H1 (cell line): ENCODE measurements at regions not wholly inside any gene's neighbourhood (a gene's known extent, or its start where the extent isn't known, plus 50 kb on each side); places are given as distances from the start of the nearest gene placed in this dataset.

ENCODE experiments used
- BACH1 ChIP-seq: IDR thresholded peaks from 2 replicates; pipeline ENCODE4 v1.6.1; 2012; ENCODE audit warnings: low read length, improper control_type of control experiment
- BRCA1 ChIP-seq: IDR thresholded peaks from 2 replicates; pipeline ENCODE4 v1.6.1; 2012; ENCODE audit warnings: low read depth, low read length, improper control_type of control experiment
- CEBPB ChIP-seq: IDR thresholded peaks from 2 replicates; pipeline ENCODE4 v1.6.1; 2012; ENCODE audit warnings: low read depth, low read length
- CTBP2 ChIP-seq: IDR thresholded peaks from 2 replicates; pipeline ENCODE4 v1.7.0; 2011; ENCODE audit warnings: borderline replicate concordance, mild to moderate bottlenecking, moderate library complexity, mixed read lengths, low read length; ENCODE audit not compliant: insufficient read depth, insufficient read length
- CTCF ChIP-seq, 3 experiments: IDR thresholded peaks; 1 replicate in 2 of 3; 2 replicates in 1 of 3; pipeline versions ENCODE4 v1.5.1 to v1.6.1; 2011; ENCODE audit warnings: low read length in 3 of 3, mild to moderate bottlenecking in 3 of 3, inconsistent platforms in 2 of 3, low read depth in 1 of 3, moderate library complexity in 1 of 3; ENCODE audit not compliant: insufficient read depth in 1 of 3; ENCODE audit errors: control extremely low read depth in 1 of 3
- EP300 ChIP-seq, 2 experiments: IDR thresholded peaks; 1 replicate in 1 of 2; 2 replicates in 1 of 2; pipeline ENCODE4 v1.6.1; 2011 to 2012; ENCODE audit warnings: low read depth in 2 of 2, low read length in 2 of 2, mild to moderate bottlenecking in 2 of 2, borderline replicate concordance in 1 of 2, inconsistent platforms in 1 of 2, moderate library complexity in 1 of 2
- EZH2 ChIP-seq: fragments of 200-600 bp; sonication (generic); IDR thresholded peaks from 2 replicates; pipeline ENCODE4 v1.7.1; 2012; ENCODE audit warnings: low read depth, mild to moderate bottlenecking, moderate library complexity, low read length, inconsistent platforms; ENCODE audit not compliant: severe bottlenecking
- KDM1A ChIP-seq: fragments of 200-600, 300-600 bp; sonication (generic); IDR thresholded peaks from 2 replicates; pipeline ENCODE4 v1.7.1; 2016; ENCODE audit warnings: mild to moderate bottlenecking, low read length, borderline replicate concordance
- POLR2A ChIP-seq, 2 experiments: IDR thresholded peaks; 1 replicate in 1 of 2; 2 replicates in 1 of 2; pipeline ENCODE4 v1.6.1; 2011; ENCODE audit warnings: low read depth in 2 of 2, low read length in 2 of 2, mild to moderate bottlenecking in 2 of 2; ENCODE audit errors: control extremely low read depth in 1 of 2
- RAD21 ChIP-seq, 2 experiments: IDR thresholded peaks in 1 of 2; conservative IDR thresholded peaks in 1 of 2; 2 replicates each; pipeline ENCODE4 v1.6.1; 2011; ENCODE audit warnings: low read depth in 2 of 2, low read length in 2 of 2, improper control_type of control experiment in 1 of 2, inconsistent platforms in 1 of 2, mild to moderate bottlenecking in 1 of 2, moderate library complexity in 1 of 2
- SIN3A ChIP-seq, 2 experiments: IDR thresholded peaks in 1 of 2; conservative IDR thresholded peaks in 1 of 2; 2 replicates each; pipeline ENCODE4 v1.6.1; 2011 to 2012; ENCODE audit warnings: low read length in 2 of 2, improper control_type of control experiment in 1 of 2, low read depth in 1 of 2, mild to moderate bottlenecking in 1 of 2
- SP1 ChIP-seq: IDR thresholded peaks from 2 replicates; pipeline ENCODE4 v1.6.1; 2011; ENCODE audit warnings: low read depth, low read length
- YY1 ChIP-seq: IDR thresholded peaks from 2 replicates; pipeline ENCODE4 v1.6.1; 2011; ENCODE audit warnings: low read depth, mild to moderate bottlenecking, low read length
- TF ChIP-seq, protein P1 (sequence below): IDR thresholded peaks from 2 replicates; pipeline ENCODE4 v1.6.1; 2012; ENCODE audit warnings: inconsistent platforms

- TF ChIP-seq CTCF (IDR thresholded peaks at IDR 0.05; ENCODE audit: control extremely low read depth in 1 of 3, insufficient read depth in 1 of 3, low read depth in 1 of 3, low read length in 3 of 3) (no peak), EP300 (IDR thresholded peaks at IDR 0.05; ENCODE audit: borderline replicate concordance in 1 of 2, low read depth in 2 of 2, low read length in 2 of 2) (no peak), BACH1 (no peak), YY1 (no peak), EZH2 (no peak), SP1 (no peak), POLR2A (IDR thresholded peaks at IDR 0.05; ENCODE audit: control extremely low read depth in 1 of 2, low read depth in 2 of 2, low read length in 2 of 2) (no peak), BRCA1 (no peak), RAD21 (IDR thresholded peaks at IDR 0.05 in 1 of 2, conservative IDR thresholded peaks at IDR 0.05 in 1 of 2; ENCODE audit: low read depth in 2 of 2, low read length in 2 of 2) (no peak), SIN3A (conservative IDR thresholded peaks at IDR 0.05 in 1 of 2, IDR thresholded peaks at IDR 0.05 in 1 of 2; ENCODE audit: low read depth in 1 of 2, low read length in 2 of 2) (no peak), CEBPB (no peak), CTBP2 (no peak), KDM1A (no peak)
- TF ChIP-seq, protein P1, sequence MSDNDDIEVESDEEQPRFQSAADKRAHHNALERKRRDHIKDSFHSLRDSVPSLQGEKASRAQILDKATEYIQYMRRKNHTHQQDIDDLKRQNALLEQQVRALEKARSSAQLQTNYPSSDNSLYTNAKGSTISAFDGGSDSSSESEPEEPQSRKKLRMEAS, result no peak
Observed at GRCh38 chr3:159662549-159662948, 326.1 kb upstream of the IL12A start.
